ENCODE measurements at regions not wholly inside any gene's neighbourhood (a gene's known extent, or its start where the extent isn't known, plus 50 kb on each side); places are given as distances from the start of the nearest gene placed in this dataset.

- H3K4me1 ChIP-seq (replicated peaks in 1 of 4; ENCODE audit: control insufficient read depth in 3 of 4, insufficient read depth in 4 of 4, low read length in 3 of 4) = no peaks in the 10 kb centered on the region; a peak in 1 of 7 replicates
- no peak overlapping the region for H2AK5ac ChIP-seq (ENCODE audit: low read depth, low read length)
- H3K9me3 ChIP-seq (ENCODE audit: insufficient read depth in 2 of 2, low read depth in 1 of 2, low read length in 1 of 2) = peaks cover 0 to 2% of the 10 kb centered on the region in 2 experiments; a peak in 1 of 4 replicates
- no peak for DNase-seq (ENCODE audit: low read depth in 1 of 2, low spot score in 2 of 2)
- no peaks in the 10 kb centered on the region for H3K27me3 ChIP-seq (replicated peaks in 1 of 4; ENCODE audit: control insufficient read depth in 3 of 4, extremely low read depth in 1 of 4, insufficient read depth in 3 of 4, low read length in 3 of 4)
- ChIA-PET POLR2A (ENCODE audit: partially characterized antibody) (no interaction called here), CTCF (ENCODE audit: partially characterized antibody) (no interaction called here)
- no peak overlapping the region for H2BK12ac ChIP-seq (ENCODE audit: low read depth, low read length)
- H2BK120ac ChIP-seq (replicated peaks; ENCODE audit: low read depth, low read length) = no peak overlapping the region
- H3K79me1 ChIP-seq (ENCODE audit: low read depth, low read length) = no peaks in the 10 kb centered on the region
- no peak overlapping the region for H3K56ac ChIP-seq (replicated peaks; ENCODE audit: insufficient read length, low read depth, low read length)
- no peaks in the 10 kb centered on the region for H3K79me2 ChIP-seq (ENCODE audit: control insufficient read depth in 1 of 2, insufficient read depth in 2 of 2, low read length in 2 of 2)
- H2BK5ac ChIP-seq (ENCODE audit: low read depth, low read length) = no peak overlapping the region
- TF ChIP-seq KDM5A (IDR thresholded peaks at IDR 0.05; ENCODE audit: low read length) (no peak), BRCA1 (IDR thresholded peaks at IDR 0.05; ENCODE audit: low read depth, low read length) (no peak), SP4 (IDR thresholded peaks at IDR 0.05; ENCODE audit: low read length) (no peak), SAP30 (IDR thresholded peaks at IDR 0.05; ENCODE audit: insufficient read depth, insufficient replicate concordance, low read length) (no peak), TEAD4 (IDR thresholded peaks at IDR 0.05; ENCODE audit: low read depth, low read length) (no peak)
- H3K27ac ChIP-seq (ENCODE audit: low read depth, low read length) = no peak overlapping the region
- no peak overlapping the region for H4K91ac ChIP-seq (replicated peaks; ENCODE audit: insufficient read length, low read length)
- no peak overlapping the region for H4K8ac ChIP-seq (ENCODE audit: extremely low read depth, insufficient read depth, low read length)
- H4K20me1 ChIP-seq (replicated peaks in 1 of 2; ENCODE audit: control insufficient read depth in 1 of 2, insufficient read depth in 2 of 2, low read length in 2 of 2) = no peaks in the 10 kb centered on the region
- H2BK15ac ChIP-seq (ENCODE audit: low read length) = no peak overlapping the region
- H3K4me3 ChIP-seq (ENCODE audit: extremely low read depth in 1 of 4, insufficient read depth in 2 of 4, low read depth in 3 of 4, low read length in 4 of 4) = no peak overlapping the region
- H2AFZ ChIP-seq (ENCODE audit: low read length) = no peak overlapping the region
- no peak overlapping the region for H2BK20ac ChIP-seq (ENCODE audit: low read length)
- no peak overlapping the region for H4K5ac ChIP-seq (ENCODE audit: insufficient read length, low read depth, low read length)
- H3K9ac ChIP-seq (replicated peaks in 1 of 4; ENCODE audit: extremely low read depth in 1 of 4, low read depth in 3 of 4, low read length in 3 of 4) = no peak overlapping the region
- H3K23me2 ChIP-seq (ENCODE audit: low read depth, low read length) = no peaks in the 10 kb centered on the region; the same call in 1 of the 2 replicates
- no peak overlapping the region for H3K4ac ChIP-seq (replicated peaks; ENCODE audit: insufficient read length, low read depth, low read length)
- no peaks in the 10 kb centered on the region for H3K36me3 ChIP-seq (ENCODE audit: control insufficient read depth in 2 of 4, insufficient read depth in 4 of 4, low read length in 3 of 4)
- no peak overlapping the region for H3K14ac ChIP-seq (ENCODE audit: insufficient read length)
- H3K4me2 ChIP-seq (ENCODE audit: insufficient read depth in 1 of 2, low read depth in 2 of 2, low read length in 2 of 2) = no peak overlapping the region
- no peak overlapping the region for H3K18ac ChIP-seq (ENCODE audit: extremely low read depth, low read length)
- H3K23ac ChIP-seq (ENCODE audit: insufficient read length) = no peak overlapping the region
- FAIRE-seq = no peak
- 94% methylated on average over 1 of the region's 1 CpG; no CpG with 5 or more reads in 1 of the 2 experiments for WGBS, 2 experiments (ENCODE audit: extremely low coverage in 1 of 2, insufficient coverage in 1 of 2, insufficient read length in 1 of 2, insufficient replicate concordance in 2 of 2, low coverage in 1 of 2, low lambda C conversion rate in 2 of 2, missing lambda C conversion rate in 1 of 2)
Measured at GRCh38 chr6:114712129-114712662, 369.4 kb upstream of the HS3ST5 start.
